ENCODE measurements at regions not wholly inside any gene's neighbourhood (a gene's known extent, or its start where the extent isn't known, plus 50 kb on each side); places are given as distances from the start of the nearest gene placed in this dataset.

DNA sequence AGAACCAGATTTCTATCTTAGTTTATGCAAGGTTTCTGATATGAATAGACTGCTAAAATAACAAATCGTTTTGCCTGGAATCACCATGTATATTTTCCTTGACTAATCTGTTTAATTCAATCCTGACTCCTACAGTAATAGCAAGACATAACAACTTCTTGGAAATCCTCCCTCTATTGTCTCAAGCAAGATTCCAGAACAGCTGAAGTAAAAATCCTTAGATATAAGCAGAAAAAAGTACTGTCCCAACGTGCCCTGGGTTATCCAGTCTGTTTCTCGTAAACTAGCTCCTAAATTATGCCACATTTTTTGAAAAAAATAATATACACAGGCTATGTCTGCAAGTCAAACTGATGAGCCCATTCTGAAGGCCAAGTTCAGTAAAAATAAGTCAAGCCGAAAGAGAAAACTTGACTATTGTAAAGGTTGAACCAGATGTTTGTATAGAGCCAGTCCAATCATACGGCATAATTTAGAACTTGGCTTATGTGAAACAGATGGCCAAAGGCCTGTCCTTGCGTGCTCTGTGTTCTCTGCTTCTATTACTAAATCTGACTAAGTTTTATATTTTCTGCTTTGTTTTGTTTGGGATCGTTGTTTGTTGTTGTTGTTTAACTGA lies 341.6 kb upstream of the NRSN1 start:
- TF ChIP-seq, protein P1, sequence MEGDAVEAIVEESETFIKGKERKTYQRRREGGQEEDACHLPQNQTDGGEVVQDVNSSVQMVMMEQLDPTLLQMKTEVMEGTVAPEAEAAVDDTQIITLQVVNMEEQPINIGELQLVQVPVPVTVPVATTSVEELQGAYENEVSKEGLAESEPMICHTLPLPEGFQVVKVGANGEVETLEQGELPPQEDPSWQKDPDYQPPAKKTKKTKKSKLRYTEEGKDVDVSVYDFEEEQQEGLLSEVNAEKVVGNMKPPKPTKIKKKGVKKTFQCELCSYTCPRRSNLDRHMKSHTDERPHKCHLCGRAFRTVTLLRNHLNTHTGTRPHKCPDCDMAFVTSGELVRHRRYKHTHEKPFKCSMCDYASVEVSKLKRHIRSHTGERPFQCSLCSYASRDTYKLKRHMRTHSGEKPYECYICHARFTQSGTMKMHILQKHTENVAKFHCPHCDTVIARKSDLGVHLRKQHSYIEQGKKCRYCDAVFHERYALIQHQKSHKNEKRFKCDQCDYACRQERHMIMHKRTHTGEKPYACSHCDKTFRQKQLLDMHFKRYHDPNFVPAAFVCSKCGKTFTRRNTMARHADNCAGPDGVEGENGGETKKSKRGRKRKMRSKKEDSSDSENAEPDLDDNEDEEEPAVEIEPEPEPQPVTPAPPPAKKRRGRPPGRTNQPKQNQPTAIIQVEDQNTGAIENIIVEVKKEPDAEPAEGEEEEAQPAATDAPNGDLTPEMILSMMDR (conservative IDR thresholded peaks at IDR 0.05) = no peak
- no peak for TF ChIP-seq EZH2 (IDR thresholded peaks at IDR 0.05; ENCODE audit: low read depth)
